Gastroesophageal sphincter (tissue), 3 donors: ENCODE measurements at regions not wholly inside any gene's neighbourhood (a gene's known extent, or its start where the extent isn't known, plus 50 kb on each side); places are given as distances from the start of the nearest gene placed in this dataset.

Experiments
- EP300 ChIP-seq: sonication (generic); formaldehyde crosslinking; IDR thresholded peaks from one replicate; pipeline ENCODE4 v1.6.1; 2017; ENCODE audit warnings: antibody characterized with exemption, mild to moderate bottlenecking
- POLR2A ChIP-seq, 2 donors: fragments of 450-650 bp; IDR thresholded peaks; one replicate each; pipeline ENCODE4 v1.6.1; 2017; ENCODE audit warnings: antibody characterized with exemption in 2 of 2, mild to moderate bottlenecking in 2 of 2, moderate library complexity in 1 of 2
- POLR2AphosphoS5 ChIP-seq: sonication (generic); formaldehyde crosslinking; IDR thresholded peaks from one replicate; pipeline ENCODE4 v1.6.1; 2017; ENCODE audit warnings: antibody characterized with exemption
- TF ChIP-seq, protein P1 (sequence below), 4 experiments: fragments of 200-600 bp in 2 of 4; fragments of 450-650 bp in 2 of 4; sonication (generic) in 1 of 4; IDR thresholded peaks; one replicate each; pipeline ENCODE4 v1.5.1; 2017 to 2019; ENCODE audit warnings: antibody characterized with exemption in 4 of 4, mild to moderate bottlenecking in 2 of 4, moderate library complexity in 2 of 4

- TF ChIP-seq, protein P1, sequence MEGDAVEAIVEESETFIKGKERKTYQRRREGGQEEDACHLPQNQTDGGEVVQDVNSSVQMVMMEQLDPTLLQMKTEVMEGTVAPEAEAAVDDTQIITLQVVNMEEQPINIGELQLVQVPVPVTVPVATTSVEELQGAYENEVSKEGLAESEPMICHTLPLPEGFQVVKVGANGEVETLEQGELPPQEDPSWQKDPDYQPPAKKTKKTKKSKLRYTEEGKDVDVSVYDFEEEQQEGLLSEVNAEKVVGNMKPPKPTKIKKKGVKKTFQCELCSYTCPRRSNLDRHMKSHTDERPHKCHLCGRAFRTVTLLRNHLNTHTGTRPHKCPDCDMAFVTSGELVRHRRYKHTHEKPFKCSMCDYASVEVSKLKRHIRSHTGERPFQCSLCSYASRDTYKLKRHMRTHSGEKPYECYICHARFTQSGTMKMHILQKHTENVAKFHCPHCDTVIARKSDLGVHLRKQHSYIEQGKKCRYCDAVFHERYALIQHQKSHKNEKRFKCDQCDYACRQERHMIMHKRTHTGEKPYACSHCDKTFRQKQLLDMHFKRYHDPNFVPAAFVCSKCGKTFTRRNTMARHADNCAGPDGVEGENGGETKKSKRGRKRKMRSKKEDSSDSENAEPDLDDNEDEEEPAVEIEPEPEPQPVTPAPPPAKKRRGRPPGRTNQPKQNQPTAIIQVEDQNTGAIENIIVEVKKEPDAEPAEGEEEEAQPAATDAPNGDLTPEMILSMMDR (IDR thresholded peaks at IDR 0.05) = peak in 1 of 4 experiments; percentile 12
- TF ChIP-seq POLR2A (IDR thresholded peaks at IDR 0.05) (no peak), POLR2AphosphoS5 (no peak), EP300 (no peak)
Measured at GRCh38 chr4:57303012-57303751, 193.0 kb upstream of the IGFBP7 start.
